ENCODE measurements at regions not wholly inside any gene's neighbourhood (a gene's known extent, or its start where the extent isn't known, plus 50 kb on each side); places are given as distances from the start of the nearest gene placed in this dataset.

DNA sequence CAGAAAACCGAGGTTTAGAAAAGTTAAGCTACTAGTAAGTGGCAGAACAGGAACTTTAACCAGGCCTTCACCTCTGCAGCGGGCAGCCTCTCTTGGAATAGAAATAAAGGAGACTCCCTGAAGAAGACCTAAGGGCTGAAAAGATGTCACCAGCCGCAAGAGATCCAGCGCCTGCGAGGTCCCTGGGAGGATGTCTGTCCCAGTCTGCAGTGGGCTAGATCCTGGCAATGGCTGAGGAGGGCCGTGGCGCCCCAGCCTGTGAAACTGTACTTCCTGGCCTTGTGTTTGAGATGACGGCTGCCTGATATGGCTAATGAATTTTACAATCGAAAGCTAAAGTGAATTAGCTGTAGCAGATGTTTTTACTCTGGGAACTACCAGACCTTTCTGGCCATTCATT, 300.6 kb upstream of the SALL3 start:
- TF ChIP-seq, protein P1, sequence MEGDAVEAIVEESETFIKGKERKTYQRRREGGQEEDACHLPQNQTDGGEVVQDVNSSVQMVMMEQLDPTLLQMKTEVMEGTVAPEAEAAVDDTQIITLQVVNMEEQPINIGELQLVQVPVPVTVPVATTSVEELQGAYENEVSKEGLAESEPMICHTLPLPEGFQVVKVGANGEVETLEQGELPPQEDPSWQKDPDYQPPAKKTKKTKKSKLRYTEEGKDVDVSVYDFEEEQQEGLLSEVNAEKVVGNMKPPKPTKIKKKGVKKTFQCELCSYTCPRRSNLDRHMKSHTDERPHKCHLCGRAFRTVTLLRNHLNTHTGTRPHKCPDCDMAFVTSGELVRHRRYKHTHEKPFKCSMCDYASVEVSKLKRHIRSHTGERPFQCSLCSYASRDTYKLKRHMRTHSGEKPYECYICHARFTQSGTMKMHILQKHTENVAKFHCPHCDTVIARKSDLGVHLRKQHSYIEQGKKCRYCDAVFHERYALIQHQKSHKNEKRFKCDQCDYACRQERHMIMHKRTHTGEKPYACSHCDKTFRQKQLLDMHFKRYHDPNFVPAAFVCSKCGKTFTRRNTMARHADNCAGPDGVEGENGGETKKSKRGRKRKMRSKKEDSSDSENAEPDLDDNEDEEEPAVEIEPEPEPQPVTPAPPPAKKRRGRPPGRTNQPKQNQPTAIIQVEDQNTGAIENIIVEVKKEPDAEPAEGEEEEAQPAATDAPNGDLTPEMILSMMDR (IDR thresholded peaks at IDR 0.05; ENCODE audit: low read depth, low read length) = no peak
- no peak for TF ChIP-seq EZH2phosphoT487 (IDR thresholded peaks at IDR 0.05; ENCODE audit: low read depth)
